Astrocyte of the spinal cord (primary cell): ENCODE measurements at regions not wholly inside any gene's neighbourhood (a gene's known extent, or its start where the extent isn't known, plus 50 kb on each side); places are given as distances from the start of the nearest gene placed in this dataset.

Experiments used
- DNase-seq: peaks from one replicate; pipeline ENCODE4 v3.0.0; 2011; ENCODE audit warnings: low read depth, low spot score
- H3K4me3 ChIP-seq: 2 replicates; pipeline ENCODE4 v1.5.1; 2011; ENCODE audit warnings: low read depth, mild to moderate bottlenecking, low read length, moderate library complexity
- in situ Hi-C: cut with HindIII; loops from 2 replicates; pipeline ENCODE4 v1.10.0; 2017; ENCODE audit warnings: low sequenced_read_pairs
- TF ChIP-seq, protein P1 (sequence below): IDR thresholded peaks from 2 replicates; pipeline ENCODE4 v1.5.1; 2012; ENCODE audit warnings: low read depth, mild to moderate bottlenecking, low read length, inconsistent platforms

DNA sequence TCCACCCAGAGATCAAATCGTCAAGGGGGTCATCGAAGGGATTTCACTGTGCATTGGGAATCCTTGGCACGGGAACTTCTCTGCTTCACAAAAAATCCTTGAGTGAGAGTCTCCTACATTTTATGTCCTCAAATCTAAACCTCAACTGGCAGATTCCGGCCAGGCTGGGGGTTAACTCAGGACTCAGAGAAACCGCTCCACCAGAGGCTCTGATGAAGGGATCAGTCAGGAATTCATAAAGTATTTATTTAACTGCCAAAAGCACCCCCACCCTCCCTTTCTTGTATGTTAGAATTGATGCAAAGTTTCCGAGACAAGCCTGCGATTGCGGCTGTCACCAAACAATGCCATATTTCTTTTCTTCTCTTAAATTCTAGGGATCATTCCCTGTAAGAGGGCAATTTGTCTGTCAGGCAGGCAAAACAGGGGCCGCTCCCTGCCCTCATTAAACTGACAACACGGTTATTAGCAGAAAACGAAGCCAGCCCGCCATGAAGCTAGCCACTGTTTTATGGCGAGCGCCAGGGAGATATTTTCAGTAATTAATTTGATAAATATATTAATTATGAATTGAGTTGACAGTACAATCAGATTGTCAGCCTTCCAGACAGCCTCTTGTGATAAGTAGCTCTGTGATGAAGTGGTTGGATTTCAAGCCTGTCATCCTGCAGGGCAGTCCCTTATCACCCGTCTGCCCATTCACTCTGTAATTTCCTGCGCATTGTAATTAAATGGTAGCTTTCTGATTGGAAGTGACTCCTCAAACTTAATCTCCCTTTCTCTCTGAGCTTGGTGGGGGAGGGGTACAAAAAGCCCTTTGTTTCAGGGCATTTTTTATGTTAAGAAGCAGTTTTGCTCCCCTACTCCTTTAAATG is 153.0 kb upstream of the GPR26 start:
- TF ChIP-seq, protein P1, sequence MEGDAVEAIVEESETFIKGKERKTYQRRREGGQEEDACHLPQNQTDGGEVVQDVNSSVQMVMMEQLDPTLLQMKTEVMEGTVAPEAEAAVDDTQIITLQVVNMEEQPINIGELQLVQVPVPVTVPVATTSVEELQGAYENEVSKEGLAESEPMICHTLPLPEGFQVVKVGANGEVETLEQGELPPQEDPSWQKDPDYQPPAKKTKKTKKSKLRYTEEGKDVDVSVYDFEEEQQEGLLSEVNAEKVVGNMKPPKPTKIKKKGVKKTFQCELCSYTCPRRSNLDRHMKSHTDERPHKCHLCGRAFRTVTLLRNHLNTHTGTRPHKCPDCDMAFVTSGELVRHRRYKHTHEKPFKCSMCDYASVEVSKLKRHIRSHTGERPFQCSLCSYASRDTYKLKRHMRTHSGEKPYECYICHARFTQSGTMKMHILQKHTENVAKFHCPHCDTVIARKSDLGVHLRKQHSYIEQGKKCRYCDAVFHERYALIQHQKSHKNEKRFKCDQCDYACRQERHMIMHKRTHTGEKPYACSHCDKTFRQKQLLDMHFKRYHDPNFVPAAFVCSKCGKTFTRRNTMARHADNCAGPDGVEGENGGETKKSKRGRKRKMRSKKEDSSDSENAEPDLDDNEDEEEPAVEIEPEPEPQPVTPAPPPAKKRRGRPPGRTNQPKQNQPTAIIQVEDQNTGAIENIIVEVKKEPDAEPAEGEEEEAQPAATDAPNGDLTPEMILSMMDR = no peak
- H3K4me3 ChIP-seq = no peak overlapping the region
- in situ Hi-C loops = no loop called here
- DNase-seq = no peak

DNA sequence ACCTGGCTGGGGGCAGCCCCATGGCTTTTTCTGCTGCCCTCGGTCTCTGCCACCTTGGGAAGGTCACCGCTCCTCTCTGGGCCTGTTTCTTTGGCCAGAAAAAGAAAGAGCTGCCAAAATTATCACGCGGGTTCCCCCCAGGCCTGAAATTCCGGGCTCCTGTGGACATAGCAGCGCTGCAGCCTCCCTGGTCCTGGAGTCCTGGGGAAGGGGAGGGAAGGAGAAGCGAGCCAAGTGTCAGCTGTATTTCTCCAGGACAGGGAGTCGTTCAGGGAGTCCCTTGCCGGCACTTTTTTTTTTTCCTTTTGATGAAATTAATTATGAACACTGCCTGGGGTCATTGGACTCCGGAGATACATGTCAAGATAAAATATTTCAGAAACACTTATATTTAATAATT is 152.3 kb upstream of the GPR26 start:
- DNase-seq = no peak
- TF ChIP-seq, protein P1 = no peak
- H3K4me3 ChIP-seq = no peak overlapping the region
- in situ Hi-C loops = no loop called here

DNA sequence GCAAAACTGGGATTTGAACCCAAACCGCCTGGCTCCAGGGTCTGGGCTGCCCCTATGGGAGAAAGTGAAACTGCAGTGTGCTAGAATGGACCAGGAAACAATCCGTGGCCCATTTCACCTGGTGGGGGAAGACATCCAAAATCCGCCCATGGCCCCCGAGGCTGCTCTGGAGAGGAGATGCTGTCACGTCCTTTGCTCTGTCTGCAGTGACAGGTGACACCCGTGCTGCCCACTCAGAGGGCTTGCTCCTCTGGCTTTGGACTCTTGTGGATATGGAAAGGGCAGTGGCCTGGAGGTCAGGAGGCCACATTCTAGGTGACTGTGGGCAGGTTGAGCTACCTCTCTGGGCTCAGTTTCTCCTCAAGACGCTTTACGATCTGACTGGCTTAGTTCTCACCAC is 151.2 kb upstream of the GPR26 start:
- TF ChIP-seq, protein P1 = no peak
- in situ Hi-C loops = no loop called here
- H3K4me3 ChIP-seq = no peak overlapping the region
- no peak for DNase-seq

DNA sequence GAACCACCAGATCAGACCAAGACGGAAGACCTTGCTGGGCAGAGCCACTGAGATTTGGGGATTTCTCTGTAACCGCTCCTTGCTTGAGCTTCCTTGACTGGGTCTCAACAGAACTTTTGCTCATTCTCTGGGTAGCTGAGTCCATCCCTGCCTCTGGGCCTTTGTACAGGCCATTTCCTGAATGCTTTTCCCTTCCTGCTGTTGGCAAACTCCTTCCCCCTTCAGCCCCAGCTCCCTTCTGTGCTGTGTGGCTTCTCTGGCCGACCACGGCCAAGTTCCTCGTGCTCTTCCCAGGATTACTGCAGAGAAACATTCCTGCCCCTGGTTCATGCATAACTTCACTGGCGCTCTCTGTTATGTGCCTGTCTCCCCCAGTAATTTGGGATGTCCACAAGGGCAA is 150.5 kb upstream of the GPR26 start:
- H3K4me3 ChIP-seq = no peak overlapping the region
- TF ChIP-seq, protein P1 = no peak
- no peak for DNase-seq
- in situ Hi-C loops = no loop called here

DNA sequence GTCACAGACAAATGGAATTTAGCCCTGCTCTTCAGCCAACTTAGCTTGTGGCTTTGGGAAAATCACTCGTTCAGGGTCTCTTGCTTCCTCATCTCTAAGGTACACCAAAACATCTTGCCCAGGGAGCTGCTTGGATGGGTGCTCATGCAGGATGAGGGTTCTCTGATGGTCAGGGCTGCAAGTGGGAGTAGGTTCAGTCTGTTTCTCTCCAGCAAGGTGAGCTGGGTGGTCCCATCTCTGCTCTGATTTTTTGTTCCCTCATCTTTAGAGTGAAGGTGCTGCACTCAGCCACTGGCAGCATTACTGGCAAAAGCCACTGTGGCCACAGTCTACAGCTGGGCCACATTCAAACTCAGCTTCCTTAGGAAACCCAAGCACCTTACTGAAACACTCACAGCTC is 149.9 kb upstream of the GPR26 start:
- no peak overlapping the region for H3K4me3 ChIP-seq
- in situ Hi-C loops = no loop called here
- DNase-seq = no peak
- TF ChIP-seq, protein P1 = no peak

DNA sequence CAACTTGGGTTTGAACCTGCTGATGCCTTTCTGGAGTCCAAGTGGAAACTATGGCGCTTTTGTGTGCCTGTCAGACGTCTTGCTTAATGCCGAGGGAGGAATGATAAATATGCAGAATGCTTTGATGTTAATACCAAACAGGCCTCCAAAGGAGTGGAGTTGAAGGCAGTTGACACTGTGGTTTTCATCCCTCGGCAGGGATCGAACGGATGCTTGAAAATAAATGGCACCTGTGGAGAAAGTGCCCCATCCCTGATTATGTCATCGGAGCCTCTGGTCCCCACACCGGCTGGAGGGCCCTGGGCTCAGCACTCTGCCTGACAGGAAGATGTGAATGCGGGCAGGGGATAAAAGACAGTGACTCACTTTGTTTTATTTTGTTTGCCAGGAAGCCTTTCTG is 148.7 kb upstream of the GPR26 start:
- TF ChIP-seq, protein P1 = no peak
- in situ Hi-C loops = no loop called here
- DNase-seq = no peak
- no peak overlapping the region for H3K4me3 ChIP-seq

DNA sequence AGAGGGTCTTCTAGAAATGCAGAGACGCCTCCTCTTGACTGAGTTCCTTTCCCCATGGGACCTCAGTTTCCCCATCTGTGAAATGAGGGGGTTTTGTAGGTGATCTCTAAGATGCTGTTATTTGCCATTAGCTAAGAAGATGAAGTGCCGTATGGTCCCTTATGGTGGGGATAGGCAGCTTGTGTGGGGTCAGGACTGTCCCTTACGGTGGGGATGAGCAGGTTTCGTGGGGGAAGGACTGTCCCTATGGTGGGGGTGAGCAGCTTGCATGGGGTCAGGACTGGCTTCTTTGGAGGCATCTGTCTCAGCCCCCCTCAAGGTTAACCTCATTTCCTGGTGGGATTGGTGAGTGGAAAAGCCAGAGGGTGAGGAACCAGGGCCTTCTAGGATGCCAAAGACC is 148.3 kb upstream of the GPR26 start:
- TF ChIP-seq, protein P1 = no peak
- DNase-seq = no peak
- no peak overlapping the region for H3K4me3 ChIP-seq
- in situ Hi-C loops = no loop called here
